CD4-positive, alpha-beta T cell (primary cell): ENCODE measurements at regions not wholly inside any gene's neighbourhood (a gene's known extent, or its start where the extent isn't known, plus 50 kb on each side); places are given as distances from the start of the nearest gene placed in this dataset.

Experiments used
- ATAC-seq: fragments of 200-7000 bp; cut with Tn5 transposase; one replicate; pipeline ENCODE4 v1.10.0; 2022; ENCODE audit warnings: mild to moderate bottlenecking; ENCODE audit not compliant: poor library complexity
- CTCF ChIA-PET: fragments of 350-600 bp; sonication (Branson Sonifier 250); formaldehyde crosslinking; loops from one replicate; lab custom pipeline; 2021; ENCODE audit warnings: antibody characterized with exemption, inconsistent platforms; lab: Charles Lee
- POLR2A ChIA-PET: fragments of 350-600 bp; sonication (Branson Sonifier 250); formaldehyde crosslinking; loops from one replicate; lab custom pipeline; 2021; ENCODE audit warnings: antibody characterized with exemption, inconsistent platforms; lab: Charles Lee
- DNase-seq, 14 experiments: peaks; one replicate each; pipeline ENCODE4 v3.0.0-alpha.2; 2013 to 2020; ENCODE audit warnings: mixed read lengths in 2 of 14
- H3K27ac ChIP-seq, 2 donors: one replicate each; pipeline versions ENCODE4 v1.5.1 to v1.7.0; 2013; ENCODE audit warnings: low read length in 2 of 2, low read depth in 1 of 2, mild to moderate bottlenecking in 1 of 2
- H3K27me3 ChIP-seq, 2 experiments: 1 replicate in 1 of 2; 2 replicates in 1 of 2; pipeline versions ENCODE4 v1.6.1 to v1.7.0; 2013; ENCODE audit warnings: low read length in 2 of 2, control low read depth in 1 of 2, mild to moderate bottlenecking in 1 of 2, moderate library complexity in 1 of 2; ENCODE audit not compliant: insufficient read depth in 2 of 2, control insufficient read depth in 1 of 2
- H3K36me3 ChIP-seq: one replicate; pipeline ENCODE4 v1.6.1; 2013; ENCODE audit warnings: low read length, control low read depth; ENCODE audit not compliant: insufficient read depth
- H3K4me1 ChIP-seq: one replicate; pipeline ENCODE4 v1.6.1; 2013; ENCODE audit warnings: low read length, control low read depth; ENCODE audit not compliant: insufficient read depth
- H3K4me3 ChIP-seq: one replicate; pipeline ENCODE4 v1.5.1; 2013; ENCODE audit warnings: mild to moderate bottlenecking, low read length, moderate library complexity
- H3K9me3 ChIP-seq, 2 experiments: 1 replicate in 1 of 2; 2 replicates in 1 of 2; pipeline versions ENCODE4 v1.6.1 to v1.7.0; 2013; ENCODE audit warnings: low read length in 2 of 2, mild to moderate bottlenecking in 2 of 2, control low read depth in 1 of 2, moderate library complexity in 1 of 2; ENCODE audit not compliant: control insufficient read depth in 1 of 2, insufficient read depth in 1 of 2
- H3K27ac Mint-ChIP-seq: one replicate; pipeline ENCODE4 v1.8.0; 2020; ENCODE audit warnings: mixed read lengths
- H3K27me3 Mint-ChIP-seq: one replicate; pipeline ENCODE4 v1.8.0; 2021; ENCODE audit warnings: mixed read lengths
- H3K36me3 Mint-ChIP-seq: one replicate; pipeline ENCODE4 v1.8.0; 2021; ENCODE audit warnings: low read depth, mixed read lengths
- H3K4me1 Mint-ChIP-seq: one replicate; pipeline ENCODE4 v1.8.0; 2021; ENCODE audit warnings: low read depth, mixed read lengths
- H3K4me3 Mint-ChIP-seq: one replicate; pipeline ENCODE4 v1.8.0; 2020; ENCODE audit warnings: mild to moderate bottlenecking, mixed read lengths
- H3K9me3 Mint-ChIP-seq: one replicate; pipeline ENCODE4 v1.8.0; 2020; ENCODE audit warnings: mixed read lengths
- CTCF ChIP-seq: fragments of 200-600 bp; IDR thresholded peaks from one replicate; pipeline ENCODE4 v1.8.0; 2022; ENCODE audit warnings: antibody characterized with exemption, mild to moderate bottlenecking
- intact Hi-C, 2 experiments: fragments of 100-400 bp; cut with DNase I in 1 of 2; cut with micrococcal nuclease in 1 of 2; formaldehyde crosslinking; loops; one replicate each; pipeline versions ENCODE4 v1.15.1 to v1.9.0; 2023 to 2025; cut with DNase I, micrococcal nuclease

- H3K9me3 Mint-ChIP-seq, result peaks cover 1% of the 10 kb centered on the region
- no peaks in the 10 kb centered on the region for H3K27me3 Mint-ChIP-seq
- no peak overlapping the region for H3K4me3 ChIP-seq
- H3K36me3 ChIP-seq, result no peaks in the 10 kb centered on the region
- POLR2A ChIA-PET, result no interaction called here
- H3K36me3 Mint-ChIP-seq, result no peaks in the 10 kb centered on the region
- no peak overlapping the region for H3K27ac ChIP-seq
- H3K9me3 ChIP-seq, result no peaks in the 10 kb centered on the region
- H3K4me1 Mint-ChIP-seq, result no peaks in the 10 kb centered on the region
- no peak overlapping the region for H3K4me3 Mint-ChIP-seq
- ATAC-seq (no peak), DNase-seq (no peak)
- CTCF ChIA-PET, result no interaction called here
- TF ChIP-seq CTCF, result no peak
- no peak overlapping the region for H3K27ac Mint-ChIP-seq
- H3K4me1 ChIP-seq, result no peaks in the 10 kb centered on the region
- intact Hi-C loops, result no loop called here
- H3K27me3 ChIP-seq, result no peaks in the 10 kb centered on the region
Measured at GRCh38 chr18:56191334-56191733, 447.1 kb downstream of the TXNL1 start.

GRCh38 chr18:56189615-56190014, 448.8 kb downstream of the TXNL1 start:
- TF ChIP-seq CTCF, result no peak
- Mint-ChIP-seq H3K27me3 (no peaks in the 10 kb centered on the region), H3K4me3 (no peak overlapping the region), H3K27ac (no peak overlapping the region), H3K36me3 (no peaks in the 10 kb centered on the region), H3K9me3 (peaks cover 2% of the 10 kb centered on the region), H3K4me1 (no peaks in the 10 kb centered on the region)
- ChIA-PET POLR2A (no interaction called here), CTCF (interaction anchor here (1.3 kb wide), 1 partner anchor 11 kb away, joined by 3 read pairs; no protein-coding TSS in a partner anchor)
- intact Hi-C loops, result no loop called here
- ATAC-seq (no peak), DNase-seq (no peak)
- H3K27me3 ChIP-seq, result no peaks in the 10 kb centered on the region
- no peaks in the 10 kb centered on the region for H3K9me3 ChIP-seq
- H3K4me1 ChIP-seq, result no peaks in the 10 kb centered on the region
- no peak overlapping the region for H3K4me3 ChIP-seq
- no peak overlapping the region for H3K27ac ChIP-seq
- H3K36me3 ChIP-seq, result no peaks in the 10 kb centered on the region

- intact Hi-C loops, result no loop called here
- H3K4me1 ChIP-seq, result no peaks in the 10 kb centered on the region
- H3K27ac ChIP-seq, result no peak overlapping the region
- no peaks in the 10 kb centered on the region for H3K36me3 Mint-ChIP-seq
- H3K9me3 Mint-ChIP-seq, result peaks cover 2% of the 10 kb centered on the region
- no peaks in the 10 kb centered on the region for H3K4me1 Mint-ChIP-seq
- CTCF ChIA-PET, result interaction anchor here (0.7 kb wide), 1 partner anchor 104 kb away, joined by 3 read pairs; no protein-coding TSS in a partner anchor
- no peak overlapping the region for H3K4me3 ChIP-seq
- TF ChIP-seq CTCF, result no peak
- H3K27me3 ChIP-seq, result no peaks in the 10 kb centered on the region
- no peaks in the 10 kb centered on the region for H3K36me3 ChIP-seq
- no peak overlapping the region for H3K4me3 Mint-ChIP-seq
- ATAC-seq (no peak), DNase-seq (no peak)
- H3K27me3 Mint-ChIP-seq, result no peaks in the 10 kb centered on the region
- H3K27ac Mint-ChIP-seq, result no peak overlapping the region
- POLR2A ChIA-PET, result no interaction called here
- H3K9me3 ChIP-seq, result no peaks in the 10 kb centered on the region
Measured at GRCh38 chr18:56188529-56189275, 449.7 kb downstream of the TXNL1 start.
